Stimulated activated CD8-positive, alpha-beta memory T cell treated with anti-CD3 and anti-CD28 coated beads, Interleukin-4, amount 100 ng/mL, for 48 hours (primary cell): ENCODE measurements at regions not wholly inside any gene's neighbourhood (a gene's known extent, or its start where the extent isn't known, plus 50 kb on each side); places are given as distances from the start of the nearest gene placed in this dataset.
"Not testable (repeated sequence)": the region's sequence is repeated elsewhere in the genome, so short reads cannot be mapped to it uniquely, and the experiment has no call there.

Experiments
- DNase-seq: peaks from one replicate; pipeline ENCODE4 v3.0.0-alpha.2; 2020

DNA sequence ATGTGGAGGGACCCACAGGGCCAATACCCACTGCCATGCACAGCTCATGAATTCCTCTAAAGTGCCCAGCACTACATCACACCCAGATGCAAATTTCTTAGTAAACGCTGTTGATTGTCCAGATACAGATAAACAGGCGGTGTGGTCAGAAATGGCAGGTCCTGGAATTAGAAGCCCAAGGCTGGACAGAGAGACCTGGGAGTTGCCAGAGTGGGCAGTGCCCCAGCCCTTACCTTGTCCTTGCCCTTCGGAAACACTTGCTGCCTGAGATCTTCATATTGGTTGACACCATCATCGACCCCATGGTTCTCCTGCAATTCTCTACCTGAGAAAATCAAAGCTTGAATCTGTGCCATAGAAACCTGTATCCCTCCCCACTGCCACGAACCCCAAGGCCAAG, 149.3 kb upstream of the ETV3 start:
- no peak for DNase-seq

- DNase-seq, result no peak
These were observed 148.6 kb upstream of the ETV3 start for GRCh38 chr1:157286646-157287420.

DNA sequence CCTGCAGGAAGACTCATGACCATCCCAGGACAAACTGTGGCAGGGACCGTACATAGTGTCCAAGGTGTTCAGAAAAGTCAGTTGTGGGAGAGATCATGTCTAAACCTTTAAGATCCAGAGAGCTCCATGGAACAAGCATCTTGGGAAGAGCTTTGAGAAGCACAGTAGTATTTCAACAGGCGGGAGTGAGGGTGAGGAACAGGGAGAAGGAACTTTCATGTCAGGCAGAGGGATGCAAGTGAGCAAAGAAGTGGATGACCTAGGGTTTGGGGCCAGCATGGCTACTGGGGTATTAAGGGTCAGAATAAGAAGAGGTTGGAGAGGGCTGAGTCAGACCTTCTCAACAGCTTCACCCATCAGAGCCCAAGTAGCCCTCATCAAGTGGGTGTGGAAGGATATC, 147.9 kb upstream of the ETV3 start:
- DNase-seq, result no peak

GRCh38 chr1:157284451-157284850, 146.3 kb upstream of the ETV3 start:
- DNase-seq, result no peak

DNA sequence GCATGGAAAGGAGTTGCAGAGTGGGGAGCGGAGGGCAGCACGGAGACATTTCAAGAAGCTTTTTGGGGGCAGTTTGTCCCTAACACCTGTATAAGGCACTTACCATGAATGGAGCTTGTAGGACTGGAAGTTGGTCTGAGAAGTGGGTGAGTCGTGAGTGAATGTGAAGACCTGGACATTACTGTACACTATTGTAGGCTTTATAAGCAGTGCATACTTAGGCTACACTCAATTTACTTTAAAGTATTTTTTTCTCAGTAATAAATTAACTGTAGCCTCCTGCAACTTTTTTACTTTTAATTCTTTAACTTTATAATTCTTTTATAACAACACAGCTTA, 141.6 kb upstream of the ETV3 start:
- no peak for DNase-seq

- no peak for DNase-seq
These were observed 141.1 kb upstream of the ETV3 start for GRCh38 chr1:157279138-157279801.

DNA sequence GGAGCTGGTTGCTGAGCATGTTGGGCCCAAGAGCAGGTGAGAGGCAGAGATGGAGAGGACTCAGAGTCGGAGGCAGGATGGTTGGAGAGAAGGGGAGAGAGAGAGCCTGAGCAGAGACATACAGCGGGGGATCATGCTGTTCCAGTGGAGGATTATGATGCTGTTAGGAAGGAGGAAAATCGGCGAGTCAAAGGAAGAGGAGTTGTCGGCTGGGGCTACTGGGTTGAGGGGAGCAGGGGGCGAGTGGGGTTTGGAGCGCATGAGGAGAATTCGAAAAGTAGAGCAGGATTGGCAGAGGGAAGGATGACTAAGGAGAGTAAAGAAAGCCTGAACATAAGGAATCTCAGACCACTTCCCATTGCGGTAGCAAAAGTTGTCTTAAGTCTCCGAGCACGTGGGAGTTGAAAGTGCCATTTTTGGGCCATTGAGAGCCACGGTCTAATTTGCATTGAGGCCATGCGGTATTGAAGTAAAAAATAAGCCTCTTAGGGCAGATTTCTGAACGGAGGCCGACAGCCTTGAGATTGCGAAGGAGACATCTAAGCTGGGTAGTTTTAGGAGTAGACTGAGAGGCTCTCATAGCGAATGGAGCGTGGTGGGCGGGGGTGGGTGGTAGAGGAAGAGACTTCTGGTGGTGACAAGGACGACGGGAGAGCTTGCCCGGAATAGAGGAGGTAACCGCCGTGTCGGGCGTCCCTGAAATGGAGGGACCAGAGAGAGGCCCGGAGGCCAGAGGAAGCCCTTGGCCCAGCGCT, 140.4 kb upstream of the ETV3 start:
- DNase-seq, result no peak

DNA sequence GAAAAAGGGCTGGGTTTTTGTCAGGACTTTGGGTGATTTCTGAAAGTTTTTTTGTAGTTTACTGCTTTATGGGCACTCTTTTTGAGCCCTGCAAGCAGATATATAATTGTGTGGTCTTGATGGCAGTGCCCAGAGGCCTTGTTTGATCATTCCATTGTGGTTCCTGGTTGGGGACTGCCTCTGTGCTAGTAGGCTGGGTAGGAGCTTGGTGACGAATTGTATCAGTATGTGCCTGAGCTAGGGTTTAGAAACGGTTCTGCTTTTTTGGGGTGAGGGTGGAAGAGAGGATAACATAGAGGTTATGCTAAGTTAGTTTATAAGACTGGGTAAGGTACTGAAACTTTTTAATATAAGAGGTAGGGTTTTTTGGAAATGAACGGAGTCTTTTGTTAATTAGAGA, 139.7 kb upstream of the ETV3 start:
- DNase-seq, result no peak

- no peak for DNase-seq
These were observed 139.1 kb upstream of the ETV3 start for GRCh38 chr1:157277281-157277680.

DNA sequence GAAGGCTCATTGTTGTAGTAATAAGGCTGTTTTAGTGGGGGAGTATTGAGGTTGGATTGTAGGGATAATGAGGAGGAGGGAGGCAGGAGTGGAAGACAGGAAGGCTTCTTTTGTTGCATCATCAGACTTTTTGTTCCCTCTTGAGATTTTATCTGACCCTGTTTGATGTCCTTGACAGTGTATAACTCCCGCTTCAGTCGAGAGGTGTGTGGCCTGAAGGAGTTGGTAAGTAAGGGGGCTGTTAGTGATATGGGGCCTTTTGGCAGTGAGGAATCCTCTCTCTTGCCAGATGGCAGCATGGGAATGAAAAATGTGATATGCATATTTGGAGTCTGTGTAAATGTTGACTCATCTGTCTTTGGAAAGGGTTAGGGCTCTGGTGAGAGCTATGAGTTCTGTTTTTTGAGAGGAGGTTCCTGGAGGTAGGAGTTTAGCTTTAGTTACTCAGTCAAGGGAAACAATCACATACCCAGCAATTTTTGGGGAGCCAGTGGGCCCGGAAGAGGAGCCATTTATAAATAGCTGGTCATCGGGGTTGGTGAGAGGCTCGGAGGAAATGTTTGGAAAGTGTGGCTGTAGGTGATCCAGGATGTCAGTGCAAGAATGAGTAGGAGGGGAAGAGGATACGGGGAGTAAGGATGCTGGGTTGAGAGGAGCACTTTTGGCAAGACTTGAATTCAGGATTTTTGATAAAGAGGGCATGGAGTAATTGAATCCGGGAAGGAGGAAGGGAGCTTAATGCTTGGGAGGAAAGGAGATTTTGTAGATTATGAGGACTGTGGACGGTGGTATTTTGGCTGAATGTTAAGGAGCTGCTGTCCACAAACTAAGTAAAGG, 136.7 kb upstream of the ETV3 start:
- no peak for DNase-seq

- DNase-seq, result no peak
These were observed 134.7 kb upstream of the ETV3 start for GRCh38 chr1:157272729-157273524.

- DNase-seq, result no peak
These were observed 134.1 kb upstream of the ETV3 start for GRCh38 chr1:157272264-157272663.

DNA sequence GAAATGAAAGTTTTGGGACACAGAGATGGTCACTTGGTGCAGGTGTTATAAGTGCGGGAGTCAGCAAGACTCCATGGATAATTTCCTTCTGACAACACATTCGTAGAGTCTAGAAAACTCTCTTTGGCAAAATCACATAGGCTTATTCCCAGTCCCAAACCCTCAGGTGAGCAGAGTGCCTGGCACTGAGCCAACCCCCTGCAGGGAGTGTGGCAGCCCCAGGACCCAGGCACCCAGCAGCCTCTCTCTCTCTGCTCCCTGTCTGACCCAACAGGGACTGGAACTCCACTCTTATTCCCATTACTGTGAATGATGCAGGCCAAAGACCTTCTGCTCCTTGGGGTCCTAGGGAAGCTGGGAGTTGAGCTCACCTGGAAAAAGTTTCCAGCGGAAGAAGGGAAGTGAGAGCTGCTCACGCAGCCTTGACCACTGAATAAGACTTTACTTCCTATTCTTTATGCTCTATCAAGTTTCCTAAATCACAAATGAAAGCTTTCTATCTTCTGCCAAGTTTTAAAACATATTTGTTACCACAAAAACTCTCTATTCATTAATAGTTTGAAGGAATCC, 132.6 kb upstream of the ETV3 start:
- no peak for DNase-seq

GRCh38 chr1:157269656-157270375, 131.6 kb upstream of the ETV3 start:
- DNase-seq, result no peak

DNA sequence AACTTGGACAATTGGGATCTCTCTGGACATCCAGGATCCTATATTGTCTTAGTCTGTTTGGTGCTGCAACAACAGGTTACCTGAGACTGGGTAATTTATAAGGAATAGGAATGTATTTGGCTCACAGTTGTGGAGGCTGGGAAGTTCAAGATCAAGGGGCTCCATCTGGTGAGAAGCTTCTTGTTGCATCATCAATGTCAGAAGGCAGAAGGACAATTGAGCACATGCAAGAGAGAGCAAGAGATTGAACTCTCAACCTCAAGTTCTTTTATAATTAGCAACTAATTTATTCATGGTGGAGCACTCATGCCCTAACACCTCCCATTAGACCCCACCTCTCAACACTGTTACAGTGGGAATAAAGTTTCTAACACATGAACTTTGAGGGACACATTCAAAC, 124.7 kb upstream of the ETV3 start:
- DNase-seq, result no peak

DNA sequence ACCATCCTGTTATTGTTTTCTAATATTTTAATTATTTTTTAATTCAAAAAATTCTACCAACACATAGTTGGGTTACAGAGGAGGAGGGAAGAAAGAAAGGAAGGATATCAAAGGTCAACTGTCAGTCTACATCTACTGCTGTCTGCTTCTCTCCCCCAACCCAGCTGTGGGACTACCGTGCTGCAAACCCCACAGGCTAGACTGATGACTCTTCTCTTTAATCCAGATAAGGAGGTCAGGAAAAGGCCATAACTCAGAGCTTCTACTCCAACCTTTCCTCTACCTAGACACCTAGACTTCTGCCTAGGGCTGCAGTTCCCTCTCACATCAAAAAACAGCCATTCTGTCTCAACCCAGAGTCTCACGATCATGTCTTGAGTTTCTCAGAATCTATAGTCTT, 124.2 kb upstream of the ETV3 start:
- no peak for DNase-seq

DNA sequence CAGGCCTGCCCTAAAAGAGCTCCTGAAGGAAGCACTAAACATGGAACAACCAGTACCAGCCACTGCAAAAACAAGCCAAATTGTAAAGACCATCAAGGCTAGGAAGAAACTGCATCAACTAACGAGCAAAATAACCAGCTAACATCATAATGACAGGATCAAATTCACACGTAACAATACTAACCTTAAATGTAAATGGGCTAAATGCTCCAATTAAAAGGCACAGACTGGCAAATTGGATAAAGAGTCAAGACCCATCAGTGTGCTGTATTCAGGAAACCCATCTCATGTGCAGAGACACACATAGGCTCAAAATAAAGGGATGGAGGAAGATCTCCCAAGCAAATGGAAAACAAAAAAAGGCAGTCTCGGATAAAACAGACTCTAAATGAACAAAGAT, 117.7 kb upstream of the ETV3 start:
- DNase-seq, result not testable (repeated sequence)

DNA sequence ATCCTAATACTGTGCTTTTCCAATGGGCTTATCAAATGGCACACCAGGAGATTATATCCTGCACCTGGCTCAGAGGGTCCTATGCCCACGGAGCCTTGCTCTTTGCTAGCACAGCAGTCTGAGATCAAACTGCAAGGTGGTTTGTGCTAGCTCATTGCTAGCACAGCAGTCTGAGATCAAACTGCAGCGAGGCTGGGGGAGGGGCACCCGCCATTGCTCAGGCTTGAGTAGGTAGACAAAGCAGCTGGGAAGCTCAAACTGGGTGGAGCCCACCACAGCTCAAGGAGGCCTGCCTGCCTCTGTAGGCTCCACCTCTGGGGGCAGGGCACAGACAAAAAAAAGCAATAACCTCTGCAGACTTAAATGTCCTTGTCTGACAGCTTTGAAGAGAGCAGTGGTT, 116.0 kb upstream of the ETV3 start:
- not testable (repeated sequence) for DNase-seq

DNA sequence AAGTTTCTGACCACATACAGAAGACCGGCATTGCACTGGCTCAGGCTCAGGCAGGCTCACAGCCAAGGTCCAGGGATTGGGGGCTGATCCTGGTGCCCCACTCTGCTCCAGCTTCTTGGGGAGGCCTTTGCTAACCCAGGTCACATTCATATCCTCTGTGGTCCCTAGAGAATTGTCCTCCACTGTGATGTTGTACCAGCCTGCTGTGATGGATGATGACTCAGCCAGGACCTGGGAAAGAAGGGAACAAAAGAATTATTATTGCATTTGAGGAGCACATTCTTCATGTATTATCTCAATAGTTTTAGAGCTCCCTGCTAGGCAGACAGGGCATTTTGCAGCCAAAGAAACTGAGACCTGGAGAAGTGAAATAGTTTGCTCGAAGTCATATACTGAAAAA, 114.3 kb upstream of the ETV3 start:
- DNase-seq, result no peak

- DNase-seq, result no peak
These were observed 111.5 kb upstream of the ETV3 start for GRCh38 chr1:157249739-157250138.

GRCh38 chr1:157249326-157249725, 111.1 kb upstream of the ETV3 start:
- DNase-seq, result no peak

DNA sequence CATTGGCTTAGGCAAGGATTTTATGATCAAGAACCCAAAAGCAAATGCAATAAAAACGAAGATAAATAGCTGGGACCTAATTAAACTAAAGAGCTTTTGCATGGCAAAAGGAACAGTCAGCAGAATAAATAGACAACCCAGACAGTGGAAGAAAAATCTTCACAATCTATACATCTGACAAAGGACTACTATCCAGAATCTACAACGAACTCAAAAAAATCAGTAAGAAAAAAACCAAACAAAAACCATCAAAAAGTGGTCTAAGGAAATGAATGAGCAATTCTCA, 109.5 kb upstream of the ETV3 start:
- DNase-seq, result not testable (repeated sequence)
